Stimulated activated CD4-positive, alpha-beta T cell treated with anti-CD3 and anti-CD28 coated beads, TNF-alpha, amount 100 ng/mL, for 48 hours (primary cell): ENCODE measurements at regions not wholly inside any gene's neighbourhood (a gene's known extent, or its start where the extent isn't known, plus 50 kb on each side); places are given as distances from the start of the nearest gene placed in this dataset.

Source experiments
- DNase-seq, 3 donors: peaks; one replicate each; pipeline ENCODE4 v3.0.0-alpha.2; 2020; ENCODE audit warnings: low read depth in 3 of 3

DNA sequence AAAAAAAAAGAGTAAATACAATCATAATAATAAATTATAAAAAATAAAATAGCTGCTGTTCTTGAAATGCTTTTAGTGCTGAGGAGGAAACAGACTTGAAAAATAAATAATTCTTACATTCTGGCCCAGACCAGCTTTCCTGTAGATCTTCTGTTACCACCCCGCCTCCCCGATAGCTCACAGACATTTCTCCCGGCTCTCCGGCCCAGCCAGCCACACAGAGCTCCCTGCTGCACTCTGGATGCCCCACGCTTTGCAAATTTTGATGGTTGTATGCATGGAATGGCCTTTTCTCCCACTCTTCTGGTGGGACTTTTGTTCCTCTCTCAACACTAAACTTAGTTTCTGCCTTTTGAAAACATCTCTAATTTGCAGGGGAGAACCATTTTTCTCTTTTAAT is 249.3 kb downstream of the ATP23 start:
- DNase-seq: no peak

DNA sequence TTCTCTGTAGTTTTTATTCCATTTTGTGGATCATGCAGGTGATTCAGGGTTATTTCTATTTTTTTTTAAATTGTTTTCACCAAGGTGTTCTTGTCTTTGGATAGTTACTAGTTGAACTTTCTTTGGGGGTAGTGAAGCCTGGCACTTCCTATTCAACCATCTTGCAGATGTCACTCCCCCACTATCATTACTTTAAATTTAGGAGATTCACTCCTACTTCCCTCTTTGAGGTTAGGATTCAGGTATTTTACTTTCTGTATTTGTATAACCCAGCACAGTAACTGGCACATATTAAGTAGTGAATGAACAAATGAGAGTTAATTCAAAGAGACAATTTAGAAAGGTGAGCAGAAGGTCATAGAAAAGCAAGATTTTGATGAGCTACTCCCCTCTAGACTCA is 255.6 kb downstream of the ATP23 start:
- no peak for DNase-seq

GRCh38 chr12:58202933-58203718 is 261.8 kb downstream of the ATP23 start:
- DNase-seq: no peak

GRCh38 chr12:58204071-58204470 is 262.7 kb downstream of the ATP23 start:
- DNase-seq: no peak

DNA sequence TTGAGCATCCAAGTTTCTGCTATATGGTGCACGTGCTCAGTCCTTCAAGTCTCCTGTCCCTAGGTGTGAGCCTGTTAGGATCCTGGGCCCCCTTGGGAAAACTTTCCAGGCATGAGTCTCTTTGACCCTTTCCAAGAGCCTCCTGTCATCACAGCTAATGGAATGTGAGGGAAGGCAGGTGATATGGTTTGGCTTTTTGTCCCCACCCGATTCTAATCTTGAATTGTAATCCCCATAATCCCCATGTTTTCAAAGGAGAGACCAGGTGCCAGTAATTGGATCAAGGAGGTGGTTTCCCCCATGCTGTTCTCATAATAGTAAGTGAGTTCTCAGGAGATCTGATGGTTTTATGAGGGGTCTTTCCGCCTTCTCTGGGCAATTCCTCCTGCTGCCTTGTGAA is 265.5 kb downstream of the ATP23 start:
- no peak for DNase-seq

GRCh38 chr12:58211211-58211610 is 269.8 kb downstream of the ATP23 start:
- DNase-seq: no peak

GRCh38 chr12:58217130-58217529 is 275.8 kb downstream of the ATP23 start:
- DNase-seq: no peak

- no peak for DNase-seq
Measured at GRCh38 chr12:58224536-58225105, 283.3 kb downstream of the ATP23 start.

DNA sequence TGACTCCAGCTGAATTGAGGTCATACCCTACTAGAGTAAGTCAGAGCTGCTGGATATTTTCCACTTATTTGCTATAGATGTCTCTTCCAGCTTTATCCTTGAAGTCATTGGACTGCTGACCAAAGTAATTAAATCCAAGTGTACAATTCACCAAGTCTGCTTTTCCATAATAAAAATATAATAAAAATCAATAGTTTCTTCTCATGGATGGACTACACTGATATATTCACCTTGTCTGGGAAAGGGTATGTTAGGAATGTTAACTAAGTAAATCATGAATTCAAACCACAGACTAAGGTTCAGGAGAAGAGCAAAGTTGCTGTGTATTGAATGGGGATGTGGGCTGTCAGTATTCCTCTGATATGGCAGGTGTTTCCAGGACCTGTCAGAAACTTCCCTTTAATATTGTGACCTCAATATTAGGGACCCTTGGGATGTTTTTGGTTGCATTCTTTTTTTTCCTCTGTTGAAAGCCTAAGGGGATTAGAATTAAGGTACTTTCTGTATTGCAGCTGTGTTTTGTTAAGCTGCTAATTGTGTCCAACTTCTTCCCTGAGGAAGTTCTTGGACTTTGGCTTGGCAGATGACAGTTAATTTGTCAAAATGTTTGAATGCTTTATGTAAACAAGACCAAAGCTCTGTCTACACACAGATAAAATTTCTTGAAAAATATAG is 284.0 kb downstream of the ATP23 start:
- DNase-seq: no peak

DNA sequence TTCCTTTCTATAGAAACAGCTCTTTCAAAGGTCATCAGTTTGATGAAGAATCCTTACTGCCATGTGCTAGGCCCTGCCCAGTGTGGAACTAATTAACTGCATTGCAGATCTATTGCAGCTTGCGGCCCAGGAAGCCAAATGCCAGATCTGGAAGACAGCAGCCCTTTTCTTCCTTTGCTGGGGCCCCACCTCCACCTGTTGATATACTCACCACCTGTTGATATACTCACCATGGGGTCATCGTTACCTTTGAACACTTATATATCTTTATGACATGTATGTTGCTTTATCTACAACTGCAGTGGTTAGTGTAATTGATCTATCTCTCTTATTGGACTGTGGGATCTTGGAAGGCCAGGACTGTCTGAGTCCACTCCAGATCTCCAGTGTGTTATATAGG is 292.5 kb downstream of the ATP23 start:
- DNase-seq: no peak

- DNase-seq: no peak
Measured at GRCh38 chr12:58238411-58238810, 297.0 kb downstream of the ATP23 start.

DNA sequence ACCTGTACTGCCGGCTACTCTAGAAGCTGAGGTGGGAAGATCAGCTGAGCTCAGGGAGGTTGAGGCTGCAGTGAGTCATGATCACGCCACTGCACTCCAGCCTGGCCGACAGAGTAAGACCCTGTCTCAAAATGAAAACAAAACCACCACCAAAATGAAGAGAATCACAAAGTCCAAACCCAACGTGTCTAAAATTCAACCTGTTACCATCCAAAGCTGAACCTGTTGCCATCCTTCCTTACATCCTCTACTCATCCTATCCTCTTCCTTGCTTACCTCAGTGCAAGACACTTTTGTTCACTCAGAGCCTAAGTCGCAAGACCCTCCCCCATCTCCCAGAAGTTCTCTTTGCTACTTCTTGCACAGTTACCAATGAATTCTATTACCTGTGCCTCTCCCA is 299.7 kb downstream of the ATP23 start:
- no peak for DNase-seq

- DNase-seq: no peak
Measured at GRCh38 chr12:58242796-58243630, 301.6 kb downstream of the ATP23 start.

GRCh38 chr12:58247633-58248032 is 306.3 kb downstream of the ATP23 start:
- DNase-seq: no peak

- DNase-seq: no peak
Measured at GRCh38 chr12:58248599-58248998, 307.2 kb downstream of the ATP23 start.

- no peak for DNase-seq
Measured at GRCh38 chr12:58249610-58250009, 308.2 kb downstream of the ATP23 start.

DNA sequence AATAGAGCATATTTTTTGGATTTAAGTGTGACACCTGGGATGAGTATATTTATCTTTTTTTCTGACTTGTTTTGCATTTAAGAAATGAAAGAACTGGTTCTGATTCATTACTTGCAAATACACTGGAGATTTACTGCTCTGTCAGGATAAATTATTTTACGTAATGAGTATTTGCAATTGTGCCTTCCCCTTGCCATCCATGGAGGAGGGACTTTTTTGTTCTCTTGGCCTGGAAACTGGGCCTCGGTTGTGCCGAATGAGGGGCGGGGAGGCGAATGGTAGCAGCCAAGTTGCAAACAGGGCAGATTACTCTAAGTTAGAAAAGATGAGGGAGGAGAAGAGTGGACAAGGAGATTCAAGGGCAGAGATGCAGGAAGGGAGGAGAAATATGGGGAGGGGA is 308.7 kb downstream of the ATP23 start:
- no peak for DNase-seq

DNA sequence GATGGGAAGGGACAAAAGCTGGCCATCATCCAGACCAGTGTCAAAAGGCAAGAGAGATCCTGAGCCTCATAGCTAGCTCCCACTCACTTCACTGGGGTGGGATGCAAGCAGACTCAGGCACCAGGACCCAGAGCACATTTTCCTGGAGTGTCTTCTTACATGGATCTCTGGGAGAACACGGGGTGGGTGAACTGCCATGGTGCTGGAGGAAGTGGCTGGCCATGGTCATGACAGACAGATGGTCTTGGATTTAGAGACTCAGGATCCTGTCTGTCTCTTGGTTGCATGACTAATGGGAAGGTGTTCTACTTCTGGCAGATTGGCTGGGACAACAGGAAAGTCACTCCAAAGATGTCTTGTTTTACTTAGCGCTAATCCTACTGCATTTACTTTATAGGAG is 311.5 kb downstream of the ATP23 start:
- no peak for DNase-seq

- DNase-seq: no peak
Measured at GRCh38 chr12:58253663-58254062, 312.3 kb downstream of the ATP23 start.

GRCh38 chr12:58254463-58255100 is 313.2 kb downstream of the ATP23 start:
- DNase-seq: no peak

DNA sequence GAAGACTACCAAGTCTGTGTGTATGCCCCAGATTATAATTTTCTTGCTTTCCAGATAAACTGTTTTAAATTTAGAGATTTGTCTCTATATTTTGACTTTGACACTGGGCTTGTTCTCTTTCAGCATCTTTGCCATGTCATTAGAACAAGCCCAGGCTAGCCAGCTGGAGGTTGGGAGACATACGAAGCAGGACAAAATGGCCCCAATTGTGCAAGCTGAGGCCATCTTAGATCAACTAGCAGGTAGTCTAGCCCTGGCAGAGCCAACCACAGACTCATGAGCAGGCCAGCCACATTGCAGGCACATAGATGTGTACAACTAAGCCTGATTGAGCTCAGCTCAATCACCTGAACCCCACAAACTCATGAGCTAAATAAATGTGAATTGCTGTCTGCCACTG is 321.4 kb downstream of the ATP23 start:
- DNase-seq: no peak

- DNase-seq: no peak
Measured at GRCh38 chr12:58263816-58264215, 322.4 kb downstream of the ATP23 start.
